ENCODE measurements at regions not wholly inside any gene's neighbourhood (a gene's known extent, or its start where the extent isn't known, plus 50 kb on each side); places are given as distances from the start of the nearest gene placed in this dataset.
A peak's percentile ranks its signal among the peaks of the same experiment; 100 is the strongest.

DNA sequence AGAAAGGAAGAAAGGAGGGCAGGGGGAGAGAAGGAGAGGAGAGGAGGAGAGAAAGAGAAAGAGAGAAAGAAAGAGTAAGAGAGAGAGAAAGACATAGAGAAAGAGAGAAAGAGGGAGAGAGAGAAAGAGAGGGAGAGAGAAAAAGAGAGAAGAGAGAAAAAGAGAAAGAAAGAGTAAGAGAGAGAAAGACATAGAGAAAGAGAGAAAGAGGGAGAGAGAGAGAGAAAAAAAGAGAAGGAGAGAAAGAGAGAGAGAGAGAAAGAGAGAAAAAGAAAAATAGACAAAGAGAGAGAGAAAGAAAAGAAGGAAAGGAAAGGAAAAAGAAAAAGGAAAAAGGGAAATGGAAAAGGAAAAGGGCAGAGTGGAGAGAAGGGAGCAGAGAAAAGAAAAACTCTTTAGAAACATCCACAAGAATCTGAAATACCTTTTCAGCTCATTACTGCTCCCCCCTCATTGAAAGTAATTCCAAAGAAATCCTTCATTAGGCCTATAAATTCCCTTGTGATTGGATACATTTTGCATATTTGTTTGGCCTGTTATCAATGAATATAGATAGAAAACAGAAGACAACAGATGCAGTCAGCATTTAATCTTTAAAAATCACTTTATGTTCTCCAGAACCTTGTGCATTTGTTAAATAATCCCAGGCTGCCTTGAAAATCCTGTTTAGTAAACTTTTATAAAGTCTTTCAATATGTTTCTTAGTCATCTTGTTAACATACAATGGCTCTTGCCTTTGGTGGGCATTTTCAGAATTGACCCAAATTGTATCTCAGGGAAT, 411.5 kb downstream of the NFIB start:
- Histone ChIP-seq H3K4me3 (no peak overlapping the region), H3F3A (replicated peaks; ENCODE audit: low read depth) (no peaks in the 10 kb centered on the region), H3K9me2 (ENCODE audit: insufficient read depth) (no peaks in the 10 kb centered on the region), H3K36me3 (ENCODE audit: insufficient read depth) (no peaks in the 10 kb centered on the region), H3K4me2 (no peak overlapping the region), H2AFZ (peak overlapping the region; percentile 43; the same call in 1 of the 2 replicates), H3K4me1 (ENCODE audit: insufficient read depth) (peaks cover 34% of the 10 kb centered on the region), H3K79me2 (replicated peaks; ENCODE audit: insufficient read depth) (no peaks in the 10 kb centered on the region), H3K27me3 (ENCODE audit: insufficient read depth) (no peaks in the 10 kb centered on the region), H4K20me1 (replicated peaks; ENCODE audit: insufficient read depth) (no peaks in the 10 kb centered on the region), H3K27ac (ENCODE audit: low read depth) (no peak overlapping the region)
- TF ChIP-seq, protein P1, sequence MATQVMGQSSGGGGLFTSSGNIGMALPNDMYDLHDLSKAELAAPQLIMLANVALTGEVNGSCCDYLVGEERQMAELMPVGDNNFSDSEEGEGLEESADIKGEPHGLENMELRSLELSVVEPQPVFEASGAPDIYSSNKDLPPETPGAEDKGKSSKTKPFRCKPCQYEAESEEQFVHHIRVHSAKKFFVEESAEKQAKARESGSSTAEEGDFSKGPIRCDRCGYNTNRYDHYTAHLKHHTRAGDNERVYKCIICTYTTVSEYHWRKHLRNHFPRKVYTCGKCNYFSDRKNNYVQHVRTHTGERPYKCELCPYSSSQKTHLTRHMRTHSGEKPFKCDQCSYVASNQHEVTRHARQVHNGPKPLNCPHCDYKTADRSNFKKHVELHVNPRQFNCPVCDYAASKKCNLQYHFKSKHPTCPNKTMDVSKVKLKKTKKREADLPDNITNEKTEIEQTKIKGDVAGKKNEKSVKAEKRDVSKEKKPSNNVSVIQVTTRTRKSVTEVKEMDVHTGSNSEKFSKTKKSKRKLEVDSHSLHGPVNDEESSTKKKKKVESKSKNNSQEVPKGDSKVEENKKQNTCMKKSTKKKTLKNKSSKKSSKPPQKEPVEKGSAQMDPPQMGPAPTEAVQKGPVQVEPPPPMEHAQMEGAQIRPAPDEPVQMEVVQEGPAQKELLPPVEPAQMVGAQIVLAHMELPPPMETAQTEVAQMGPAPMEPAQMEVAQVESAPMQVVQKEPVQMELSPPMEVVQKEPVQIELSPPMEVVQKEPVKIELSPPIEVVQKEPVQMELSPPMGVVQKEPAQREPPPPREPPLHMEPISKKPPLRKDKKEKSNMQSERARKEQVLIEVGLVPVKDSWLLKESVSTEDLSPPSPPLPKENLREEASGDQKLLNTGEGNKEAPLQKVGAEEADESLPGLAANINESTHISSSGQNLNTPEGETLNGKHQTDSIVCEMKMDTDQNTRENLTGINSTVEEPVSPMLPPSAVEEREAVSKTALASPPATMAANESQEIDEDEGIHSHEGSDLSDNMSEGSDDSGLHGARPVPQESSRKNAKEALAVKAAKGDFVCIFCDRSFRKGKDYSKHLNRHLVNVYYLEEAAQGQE (IDR thresholded peaks at IDR 0.05; ENCODE audit: unreplicated experiment): no peak
- TF ChIP-seq ETS1 (IDR thresholded peaks at IDR 0.05) (no peak), ZNF331 (CRISPR knock-in tag; IDR thresholded peaks at IDR 0.05; ENCODE audit: low read depth) (no peak), EZH2 (IDR thresholded peaks at IDR 0.05; ENCODE audit: low read depth, unreplicated experiment) (no peak), EZH2phosphoT487 (IDR thresholded peaks at IDR 0.05; ENCODE audit: unreplicated experiment) (no peak), CREB1 (CRISPR knock-in tag; IDR thresholded peaks at IDR 0.05; ENCODE audit: low read depth) (no peak), CTCF (conservative IDR thresholded peaks at IDR 0.05; ENCODE audit: low read depth in 2 of 2) (no peak), JUNB (IDR thresholded peaks at IDR 0.05; ENCODE audit: unreplicated experiment) (no peak), STAT1 (IDR thresholded peaks at IDR 0.05; ENCODE audit: unreplicated experiment) (no peak), POLR2AphosphoS5 (IDR thresholded peaks at IDR 0.05; ENCODE audit: low read depth) (no peak), NANOG (IDR thresholded peaks at IDR 0.05; ENCODE audit: borderline replicate concordance) (no peak), ZNF114 (CRISPR knock-in tag; IDR thresholded peaks at IDR 0.05) (no peak), ZNF462 (CRISPR knock-in tag; IDR thresholded peaks at IDR 0.05) (no peak)
- ATAC-seq: no peak
- Mint-ChIP-seq H3K27me3 (ENCODE audit: insufficient read depth, low read depth, poor library complexity) (no peaks in the 10 kb centered on the region), H3K4me1 (peaks cover 38% of the 10 kb centered on the region), H3K9me3 (peaks cover 12% of the 10 kb centered on the region), H3K36me3 (ENCODE audit: low read depth) (peaks cover 12% of the 10 kb centered on the region; the same call in 2 of the 3 replicates), H3K27ac (no peak overlapping the region), H3K4me3 (no peak overlapping the region)
- no peak for DNase-seq (ENCODE audit: low spot score)

All from GM23338 (cell line).